Activated naive CD4-positive, alpha-beta T cell treated with anti-CD3 and anti-CD28 coated beads for 36 hours (primary cell): ENCODE measurements at regions not wholly inside any gene's neighbourhood (a gene's known extent, or its start where the extent isn't known, plus 50 kb on each side); places are given as distances from the start of the nearest gene placed in this dataset.
"Not testable (repeated sequence)": the region's sequence is repeated elsewhere in the genome, so short reads cannot be mapped to it uniquely, and the experiment has no call there.

ENCODE experiments used
- CTCF ChIA-PET: fragments of 350-600 bp; sonication (Branson Sonifier 250); formaldehyde crosslinking; loops from one replicate; lab custom pipeline; 2021; ENCODE audit warnings: antibody characterized with exemption; lab: Charles Lee
- DNase-seq: peaks from one replicate; pipeline ENCODE4 v3.0.0-alpha.2; 2020
- H3K27ac Mint-ChIP-seq: one replicate; pipeline ENCODE4 v1.8.0; 2021; ENCODE audit warnings: mild to moderate bottlenecking, mixed read lengths
- H3K27me3 Mint-ChIP-seq: one replicate; pipeline ENCODE4 v1.8.0; 2021; ENCODE audit warnings: low read depth, mixed read lengths
- H3K36me3 Mint-ChIP-seq: one replicate; pipeline ENCODE4 v1.8.0; 2021; ENCODE audit warnings: low read depth, mixed read lengths
- H3K4me1 Mint-ChIP-seq: one replicate; pipeline ENCODE4 v1.8.0; 2021; ENCODE audit warnings: low read depth, mixed read lengths
- H3K4me3 Mint-ChIP-seq: one replicate; pipeline ENCODE4 v1.8.0; 2021; ENCODE audit warnings: mild to moderate bottlenecking, moderate library complexity, mixed read lengths
- H3K9me3 Mint-ChIP-seq: one replicate; pipeline ENCODE4 v1.8.0; 2021; ENCODE audit warnings: mixed read lengths
- intact Hi-C: fragments of 100-400 bp; cut with micrococcal nuclease; formaldehyde crosslinking; loops from one replicate; pipeline ENCODE4 v1.15.1; 2023

DNA sequence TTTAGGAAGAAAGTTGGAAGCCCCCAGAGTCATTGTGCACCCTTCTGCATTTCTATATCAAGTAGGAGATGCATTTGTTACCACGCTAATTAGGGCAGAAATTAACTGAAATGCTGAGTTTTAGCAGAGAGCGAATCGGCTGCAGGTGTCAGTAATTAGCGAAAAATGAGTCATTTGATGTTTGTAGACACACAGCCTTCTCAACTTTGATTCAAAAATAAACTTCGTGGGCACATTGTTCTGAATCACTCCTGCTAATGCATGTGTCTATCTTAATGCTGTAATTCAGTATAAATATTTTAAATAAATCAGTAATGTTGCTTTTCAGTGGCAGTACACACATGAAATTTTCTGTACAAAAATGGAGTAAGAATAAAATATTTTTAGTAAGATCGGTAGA is 109.5 kb upstream of the CARD11 start:
- H3K36me3 Mint-ChIP-seq = no peaks in the 10 kb centered on the region
- H3K4me1 Mint-ChIP-seq = peaks cover 20% of the 10 kb centered on the region
- H3K27me3 Mint-ChIP-seq = no peaks in the 10 kb centered on the region
- H3K27ac Mint-ChIP-seq = no peak overlapping the region
- CTCF ChIA-PET = interaction anchor here (0.9 to 4.1 kb wide), 7 partner anchors 59 to 288 kb away, joined by 3 to 49 read pairs (median 11); no protein-coding TSS in a partner anchor
- no peaks in the 10 kb centered on the region for H3K9me3 Mint-ChIP-seq
- intact Hi-C loops = loop anchor here (10.0 kb wide), 1 partner anchor 428 kb away; no protein-coding TSS in a partner anchor
- DNase-seq = peak; percentile 20
- no peak overlapping the region for H3K4me3 Mint-ChIP-seq

- intact Hi-C loops = loop anchor here (2.0 to 10.0 kb wide), 2 partner anchors 260 to 430 kb away; no protein-coding TSS in a partner anchor
- CTCF ChIA-PET = interaction anchor here (0.5 to 4.1 kb wide), 19 partner anchors 8 to 289 kb away, joined by 3 to 49 read pairs (median 6); no protein-coding TSS in a partner anchor
- Mint-ChIP-seq H3K27me3 (no peaks in the 10 kb centered on the region), H3K36me3 (no peaks in the 10 kb centered on the region), H3K4me3 (no peak overlapping the region), H3K27ac (peak overlapping the region; percentile 13), H3K9me3 (no peaks in the 10 kb centered on the region), H3K4me1 (peaks cover 20% of the 10 kb centered on the region)
- DNase-seq = peak; percentile 12
Measured at GRCh38 chr7:3154317-3154716, 110.7 kb upstream of the CARD11 start.

- Mint-ChIP-seq H3K27ac (no peak overlapping the region), H3K4me1 (peaks cover 20% of the 10 kb centered on the region), H3K36me3 (no peaks in the 10 kb centered on the region), H3K4me3 (no peak overlapping the region), H3K9me3 (no peaks in the 10 kb centered on the region), H3K27me3 (no peaks in the 10 kb centered on the region)
- CTCF ChIA-PET = interaction anchor here (0.7 to 4.1 kb wide), 18 partner anchors 9 to 290 kb away, joined by 3 to 49 read pairs (median 6); no protein-coding TSS in a partner anchor
- intact Hi-C loops = loop anchor here (1.0 to 10.0 kb wide), 5 partner anchors 90 to 430 kb away; no protein-coding TSS in a partner anchor
- DNase-seq = peak; percentile 82
Measured at GRCh38 chr7:3154881-3155494, 111.3 kb upstream of the CARD11 start.

DNA sequence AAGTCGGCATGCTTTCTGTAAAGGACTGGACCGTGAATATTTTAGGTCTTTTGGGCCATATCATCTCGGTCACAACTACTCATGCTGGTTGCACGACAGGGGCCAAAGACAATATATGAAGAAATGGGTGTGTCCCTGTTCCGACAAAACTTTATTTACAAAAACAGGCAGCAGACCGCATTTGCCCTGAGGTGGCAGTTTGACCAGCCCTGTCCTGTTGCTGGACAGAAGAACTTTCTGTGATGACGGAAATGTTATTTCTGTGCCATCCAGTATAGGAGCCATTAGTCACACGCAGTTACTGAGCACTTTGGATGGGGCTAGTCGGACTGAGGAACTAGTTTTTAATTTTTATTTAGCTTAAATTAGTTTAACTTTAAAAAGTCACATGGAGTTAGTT is 112.8 kb upstream of the CARD11 start:
- intact Hi-C loops = loop anchor here (10.0 kb wide), 1 partner anchor 432 kb away; no protein-coding TSS in a partner anchor
- no peak overlapping the region for H3K4me3 Mint-ChIP-seq
- CTCF ChIA-PET = interaction anchor here (0.6 to 4.1 kb wide), 6 partner anchors 10 to 291 kb away, joined by 3 to 49 read pairs (median 6); no protein-coding TSS in a partner anchor
- H3K27ac Mint-ChIP-seq = no peak overlapping the region
- H3K36me3 Mint-ChIP-seq = no peaks in the 10 kb centered on the region
- DNase-seq = no peak
- H3K27me3 Mint-ChIP-seq = no peaks in the 10 kb centered on the region
- H3K9me3 Mint-ChIP-seq = no peaks in the 10 kb centered on the region
- H3K4me1 Mint-ChIP-seq = peaks cover 20% of the 10 kb centered on the region

- Mint-ChIP-seq H3K27me3 (no peaks in the 10 kb centered on the region), H3K4me1 (peaks cover 20% of the 10 kb centered on the region), H3K36me3 (no peaks in the 10 kb centered on the region), H3K27ac (no peak overlapping the region), H3K4me3 (no peak overlapping the region), H3K9me3 (no peaks in the 10 kb centered on the region)
- DNase-seq = peak; percentile 20
- CTCF ChIA-PET = interaction anchor here (0.6 to 1.0 kb wide), 2 partner anchors 12 to 75 kb away, joined by 3 to 6 read pairs; no protein-coding TSS in a partner anchor
- intact Hi-C loops = loop anchor here (10.0 kb wide), 1 partner anchor 433 kb away; no protein-coding TSS in a partner anchor
Measured at GRCh38 chr7:3157566-3158287, 114.1 kb upstream of the CARD11 start.

- intact Hi-C loops = loop anchor here (10.0 kb wide), 1 partner anchor 434 kb away; no protein-coding TSS in a partner anchor
- no peak for DNase-seq
- Mint-ChIP-seq H3K36me3 (no peaks in the 10 kb centered on the region), H3K9me3 (peaks cover 2% of the 10 kb centered on the region), H3K27me3 (no peaks in the 10 kb centered on the region), H3K4me3 (no peak overlapping the region), H3K27ac (no peak overlapping the region), H3K4me1 (peaks cover 17% of the 10 kb centered on the region)
- CTCF ChIA-PET = interaction anchor here (0.6 to 1.0 kb wide), 3 partner anchors 72 to 673 kb away, joined by 3 read pairs; no protein-coding TSS in a partner anchor
Measured at GRCh38 chr7:3158341-3158760, 114.7 kb upstream of the CARD11 start.

DNA sequence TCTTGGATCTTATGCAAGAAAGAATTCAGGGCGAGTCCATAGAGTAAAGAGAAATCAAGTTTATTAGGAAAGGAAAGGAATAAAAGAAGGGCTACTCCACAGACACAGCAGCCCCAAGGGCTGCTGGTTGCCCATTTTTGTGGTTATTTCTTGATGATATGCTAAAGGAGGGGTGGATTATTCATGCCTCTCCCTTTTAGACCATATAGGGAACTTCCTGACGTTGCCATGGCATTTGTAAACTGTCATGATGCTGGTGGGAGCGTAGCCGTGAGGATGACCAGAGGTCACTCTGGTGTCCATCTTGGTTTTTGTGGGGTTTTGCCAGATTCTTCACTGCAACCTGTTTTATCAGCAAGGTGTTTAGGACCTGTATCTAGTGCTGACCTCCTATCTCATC is 115.4 kb upstream of the CARD11 start:
- no peak for DNase-seq
- Mint-ChIP-seq H3K4me3 (no peak overlapping the region), H3K27me3 (no peaks in the 10 kb centered on the region), H3K36me3 (no peaks in the 10 kb centered on the region), H3K9me3 (peaks cover 2% of the 10 kb centered on the region), H3K4me1 (peaks cover 12% of the 10 kb centered on the region), H3K27ac (no peak overlapping the region)
- CTCF ChIA-PET = interaction anchor here (0.6 to 1.2 kb wide), 4 partner anchors 72 to 673 kb away, joined by 3 read pairs; no protein-coding TSS in a partner anchor
- intact Hi-C loops = loop anchor here (10.0 kb wide), 1 partner anchor 434 kb away; no protein-coding TSS in a partner anchor

DNA sequence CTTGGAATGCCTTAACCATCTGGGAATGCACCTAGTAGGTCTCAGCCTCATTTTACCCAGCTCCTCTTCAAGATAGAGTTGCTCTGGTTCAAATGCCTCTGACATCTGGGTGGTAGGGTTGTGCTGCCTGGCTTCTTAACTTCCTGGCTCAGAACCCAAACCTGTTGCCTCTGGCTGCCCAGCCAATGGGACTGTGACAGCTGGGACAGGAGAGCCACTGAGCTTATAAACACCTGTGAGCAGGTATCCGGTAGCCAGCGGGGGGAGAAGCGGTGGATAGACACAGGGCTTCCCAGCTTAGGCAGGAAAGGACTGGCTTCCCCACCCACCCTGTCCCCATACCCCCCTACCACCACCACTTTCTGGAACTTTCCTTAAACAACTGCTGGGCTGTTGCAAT is 115.8 kb upstream of the CARD11 start:
- Mint-ChIP-seq H3K9me3 (peaks cover 2% of the 10 kb centered on the region), H3K27ac (no peak overlapping the region), H3K27me3 (no peaks in the 10 kb centered on the region), H3K4me3 (no peak overlapping the region), H3K36me3 (no peaks in the 10 kb centered on the region), H3K4me1 (peaks cover 9% of the 10 kb centered on the region)
- intact Hi-C loops = loop anchor here (10.0 kb wide), 1 partner anchor 435 kb away; no protein-coding TSS in a partner anchor
- CTCF ChIA-PET = interaction anchor here (0.8 to 1.2 kb wide), 3 partner anchors 73 to 271 kb away, joined by 3 read pairs; no protein-coding TSS in a partner anchor
- DNase-seq = no peak

- not testable (repeated sequence) for H3K4me3 Mint-ChIP-seq, H3K27me3 Mint-ChIP-seq, H3K4me1 Mint-ChIP-seq, H3K36me3 Mint-ChIP-seq, DNase-seq, H3K27ac Mint-ChIP-seq, H3K9me3 Mint-ChIP-seq
- intact Hi-C loops = loop anchor here (10.0 kb wide), 1 partner anchor 435 kb away; no protein-coding TSS in a partner anchor
- CTCF ChIA-PET = interaction anchor here (1.2 to 1.3 kb wide), 2 partner anchors 272 to 294 kb away, joined by 3 to 6 read pairs; no protein-coding TSS in a partner anchor
Measured at GRCh38 chr7:3159926-3160325, 116.3 kb upstream of the CARD11 start.

GRCh38 chr7:3162289-3162688 is 118.6 kb upstream of the CARD11 start:
- Mint-ChIP-seq H3K4me3 (no peak overlapping the region), H3K27ac (no peak overlapping the region), H3K27me3 (no peaks in the 10 kb centered on the region), H3K9me3 (peaks cover 2% of the 10 kb centered on the region), H3K4me1 (peaks cover 4% of the 10 kb centered on the region), H3K36me3 (no peaks in the 10 kb centered on the region)
- CTCF ChIA-PET = interaction anchor here (0.6 to 1.6 kb wide), 3 partner anchors 11 to 297 kb away, joined by 3 to 6 read pairs (median 4); no protein-coding TSS in a partner anchor
- intact Hi-C loops = no loop called here
- peak; percentile 26 for DNase-seq

DNA sequence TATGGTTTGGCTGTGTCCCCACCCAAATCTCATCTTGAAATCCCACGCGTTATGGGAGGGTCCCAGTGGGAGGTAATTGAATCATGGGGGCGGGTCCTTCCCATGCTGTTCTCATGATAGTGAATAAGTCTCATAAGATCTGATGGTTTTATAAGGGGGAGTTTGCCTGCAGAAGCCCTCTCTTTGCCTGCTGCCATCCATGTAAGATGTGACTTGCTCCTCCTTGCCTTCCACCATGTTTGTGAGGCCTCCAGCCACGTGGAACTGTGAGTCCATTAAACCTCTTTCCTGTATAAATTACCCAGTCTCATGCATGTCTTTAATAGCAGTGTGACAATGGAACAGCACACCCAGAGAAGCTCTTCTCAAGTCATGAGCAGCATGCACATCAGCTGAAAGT is 119.1 kb upstream of the CARD11 start:
- intact Hi-C loops, H3K27ac Mint-ChIP-seq, H3K4me3 Mint-ChIP-seq, DNase-seq, H3K36me3 Mint-ChIP-seq, H3K27me3 Mint-ChIP-seq, H3K9me3 Mint-ChIP-seq, H3K4me1 Mint-ChIP-seq: not testable (repeated sequence)
- CTCF ChIA-PET = interaction anchor here (0.6 to 1.6 kb wide), 3 partner anchors 12 to 297 kb away, joined by 3 to 6 read pairs (median 4); no protein-coding TSS in a partner anchor

DNA sequence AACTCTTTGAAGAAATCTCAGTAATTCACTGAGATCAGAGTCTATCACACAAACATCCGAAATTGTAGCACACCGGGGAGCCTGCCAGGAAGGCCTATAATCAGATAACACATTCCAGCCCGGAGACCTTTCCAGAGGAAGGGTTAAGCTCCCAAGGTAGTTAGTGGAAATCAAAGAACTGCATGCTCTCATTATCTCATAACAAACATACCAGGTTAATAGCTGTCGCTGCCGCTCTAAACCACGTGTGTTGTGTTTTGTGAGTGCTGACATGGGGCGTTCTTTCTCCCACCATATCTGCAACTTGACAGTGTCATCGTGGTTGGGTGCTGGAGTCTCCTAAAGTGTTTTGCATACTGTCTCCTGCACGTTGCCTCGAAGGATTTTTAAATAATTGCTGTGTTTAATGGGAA is 120.7 kb upstream of the CARD11 start:
- Mint-ChIP-seq H3K36me3 (no peaks in the 10 kb centered on the region), H3K27me3 (peaks cover 2% of the 10 kb centered on the region), H3K27ac (no peak overlapping the region), H3K4me3 (no peak overlapping the region), H3K4me1 (no peaks in the 10 kb centered on the region), H3K9me3 (peaks cover 2% of the 10 kb centered on the region)
- intact Hi-C loops = no loop called here
- no peak for DNase-seq
- CTCF ChIA-PET = no interaction called here
